ENCODE measurements at regions not wholly inside any gene's neighbourhood (a gene's known extent, or its start where the extent isn't known, plus 50 kb on each side); places are given as distances from the start of the nearest gene placed in this dataset.

DNA sequence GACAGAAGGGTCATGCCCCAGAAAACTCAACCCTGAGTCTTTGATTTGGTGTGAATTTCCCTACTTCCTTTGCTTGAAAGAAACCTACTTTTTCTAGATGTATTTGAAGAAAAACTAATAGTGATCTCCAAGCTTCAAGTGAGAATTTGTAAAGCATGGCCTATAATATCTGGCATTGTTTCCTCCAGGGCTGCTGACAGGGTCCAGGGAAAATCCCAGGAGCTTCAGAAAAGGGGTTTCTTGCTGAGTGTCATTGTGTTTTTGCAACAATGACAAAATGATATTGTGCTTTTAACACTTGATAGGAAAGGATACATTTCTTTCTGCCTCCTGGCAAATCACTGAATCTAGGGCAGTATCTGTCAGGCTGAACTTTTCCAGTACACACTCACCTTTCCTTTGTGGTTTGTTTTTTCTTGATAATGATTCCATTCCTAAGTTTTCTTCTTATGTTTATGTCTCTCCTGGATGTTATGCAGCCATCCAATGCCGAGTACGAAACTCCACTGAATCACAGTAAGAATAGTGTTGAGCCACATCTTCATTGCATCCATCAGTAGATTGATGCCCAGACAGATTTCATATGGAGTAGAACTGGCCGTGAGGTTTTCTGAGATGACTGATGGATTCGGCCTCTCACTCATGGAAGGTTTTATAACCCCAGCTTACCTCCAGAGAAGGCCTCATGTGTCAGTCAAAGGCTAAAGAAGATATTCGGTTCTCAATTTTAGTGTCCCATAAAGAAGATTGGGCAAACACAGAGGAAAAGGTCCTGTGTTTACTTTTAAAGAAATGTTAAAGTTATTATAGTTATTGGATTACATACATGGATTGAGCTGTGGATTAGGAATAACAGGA lies 76.9 kb upstream of the STEAP1B start:
- no peaks in the 10 kb centered on the region for H3K27me3 ChIP-seq (ENCODE audit: control insufficient read depth, insufficient read depth, low read length)
- H3K36me3 ChIP-seq (replicated peaks; ENCODE audit: control insufficient read depth, insufficient read depth, low read length) = no peaks in the 10 kb centered on the region
- no peak overlapping the region for H3K4me3 ChIP-seq (ENCODE audit: insufficient read depth, low read depth, low read length)
- DNase-seq = no peak

DNA sequence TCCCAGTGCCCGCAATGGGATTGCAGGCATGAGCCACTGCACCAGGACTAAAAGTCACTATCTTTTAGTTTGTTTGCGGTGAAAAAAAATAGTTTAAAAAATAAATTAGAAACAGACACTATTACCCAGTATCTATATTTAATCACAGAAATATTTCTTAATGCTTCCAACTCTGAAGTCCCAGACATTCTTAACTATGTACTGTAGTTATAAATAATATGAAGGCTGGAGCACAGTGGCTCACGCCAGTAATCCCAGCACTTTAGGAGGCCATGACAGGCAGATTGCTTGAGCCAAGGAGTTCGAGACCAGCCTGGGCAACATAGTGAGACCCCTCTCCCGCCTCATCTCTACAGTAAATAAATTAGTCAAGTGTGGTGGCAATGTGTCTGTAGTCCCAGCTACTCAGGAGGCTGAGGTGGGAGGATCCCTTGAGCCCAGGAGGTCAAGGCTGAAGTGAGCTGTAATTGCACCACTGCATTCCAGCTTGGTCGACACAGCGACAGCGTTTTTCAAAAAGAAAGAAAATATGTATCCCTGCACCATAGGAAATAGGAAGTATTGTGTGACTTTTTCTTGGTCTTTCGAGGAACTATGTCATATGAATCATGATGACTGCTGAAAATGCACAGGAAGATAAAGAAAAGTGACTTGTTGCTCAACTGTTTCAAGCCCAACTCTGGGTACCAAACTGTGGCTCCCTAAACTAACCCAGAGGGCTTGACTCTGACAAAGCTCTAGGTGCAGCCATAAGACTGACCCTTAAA lies 74.9 kb upstream of the STEAP1B start:
- Histone ChIP-seq H3K4me3 (ENCODE audit: insufficient read depth, low read depth, low read length) (no peak overlapping the region), H3K36me3 (replicated peaks; ENCODE audit: control insufficient read depth, insufficient read depth, low read length) (no peaks in the 10 kb centered on the region), H3K27me3 (ENCODE audit: control insufficient read depth, insufficient read depth, low read length) (no peaks in the 10 kb centered on the region)
- DNase-seq = no peak

DNA sequence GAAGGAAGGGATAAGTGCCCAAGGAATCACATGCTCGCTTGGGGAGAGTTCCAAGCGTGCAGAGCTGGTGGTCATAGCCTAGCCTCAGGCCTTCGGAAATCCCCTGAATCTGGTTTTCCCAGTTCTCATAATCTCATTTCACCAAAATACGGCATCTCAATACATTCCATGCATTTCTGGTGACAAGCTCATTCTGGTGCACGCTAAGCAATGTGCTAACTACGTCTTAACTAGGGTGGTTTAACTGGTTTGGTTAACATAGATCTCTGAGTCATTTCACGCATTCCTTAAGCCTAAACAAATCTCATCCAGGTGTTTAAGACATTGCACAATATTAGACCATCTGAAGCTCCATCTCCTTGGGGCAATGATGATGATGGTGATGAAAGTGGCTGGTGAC lies 72.9 kb upstream of the STEAP1B start:
- Histone ChIP-seq H3K36me3 (replicated peaks; ENCODE audit: control insufficient read depth, insufficient read depth, low read length) (no peaks in the 10 kb centered on the region), H3K4me3 (ENCODE audit: insufficient read depth, low read depth, low read length) (no peak overlapping the region)
- no peak for DNase-seq

DNA sequence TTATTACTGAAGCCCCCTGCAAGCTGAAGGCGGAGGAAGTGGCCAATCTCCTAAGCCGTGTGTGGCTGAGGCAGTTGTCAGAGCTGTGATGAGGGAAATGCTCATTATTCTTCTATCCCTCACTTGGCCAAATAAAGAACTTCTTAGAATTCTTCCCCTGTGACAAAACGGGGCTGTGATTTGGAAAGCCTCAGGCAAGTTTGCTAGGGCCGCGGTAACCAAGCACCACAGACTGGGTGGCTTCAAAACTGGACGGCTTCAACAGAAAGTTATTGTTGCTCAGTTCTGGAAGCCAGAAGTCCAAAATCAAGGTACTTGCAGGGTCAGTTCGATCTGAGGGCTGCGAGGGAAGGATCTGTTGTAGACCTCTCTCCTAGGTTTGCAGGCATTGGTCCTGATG lies 72.3 kb upstream of the STEAP1B start:
- Histone ChIP-seq H3K36me3 (replicated peaks; ENCODE audit: control insufficient read depth, insufficient read depth, low read length) (no peaks in the 10 kb centered on the region), H3K4me3 (ENCODE audit: insufficient read depth, low read depth, low read length) (no peak overlapping the region), H3K27me3 (ENCODE audit: control insufficient read depth, insufficient read depth, low read length) (no peaks in the 10 kb centered on the region)
- DNase-seq = no peak

More for the DNA sequence above, 72.9 kb upstream of the STEAP1B start:
- H3K27me3 ChIP-seq (ENCODE audit: control insufficient read depth, insufficient read depth, low read length) = no peaks in the 10 kb centered on the region

DNA sequence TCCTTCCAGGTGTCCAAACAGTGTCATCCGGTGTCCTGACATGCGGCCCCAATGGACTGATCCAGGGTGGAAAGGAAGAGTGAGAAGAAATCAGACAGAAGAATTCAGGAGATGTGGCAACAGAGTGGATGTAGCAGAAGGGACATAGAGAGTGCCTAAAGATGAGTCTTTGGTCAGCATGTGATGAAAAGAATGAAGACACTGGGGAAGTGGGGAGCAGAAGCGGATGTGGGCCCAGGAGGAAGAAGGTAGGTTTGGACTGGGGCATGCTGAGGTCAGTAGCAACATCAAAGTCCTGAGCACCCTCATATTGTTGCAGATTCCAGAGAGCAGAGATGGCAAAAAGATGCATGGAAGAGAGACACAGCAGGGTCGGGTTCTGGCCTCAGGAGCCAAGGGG lies 71.8 kb upstream of the STEAP1B start:
- H3K27me3 ChIP-seq (ENCODE audit: control insufficient read depth, insufficient read depth, low read length) = no peaks in the 10 kb centered on the region
- H3K4me3 ChIP-seq (ENCODE audit: insufficient read depth, low read depth, low read length) = no peak overlapping the region
- H3K36me3 ChIP-seq (replicated peaks; ENCODE audit: control insufficient read depth, insufficient read depth, low read length) = no peaks in the 10 kb centered on the region
- no peak for DNase-seq

DNA sequence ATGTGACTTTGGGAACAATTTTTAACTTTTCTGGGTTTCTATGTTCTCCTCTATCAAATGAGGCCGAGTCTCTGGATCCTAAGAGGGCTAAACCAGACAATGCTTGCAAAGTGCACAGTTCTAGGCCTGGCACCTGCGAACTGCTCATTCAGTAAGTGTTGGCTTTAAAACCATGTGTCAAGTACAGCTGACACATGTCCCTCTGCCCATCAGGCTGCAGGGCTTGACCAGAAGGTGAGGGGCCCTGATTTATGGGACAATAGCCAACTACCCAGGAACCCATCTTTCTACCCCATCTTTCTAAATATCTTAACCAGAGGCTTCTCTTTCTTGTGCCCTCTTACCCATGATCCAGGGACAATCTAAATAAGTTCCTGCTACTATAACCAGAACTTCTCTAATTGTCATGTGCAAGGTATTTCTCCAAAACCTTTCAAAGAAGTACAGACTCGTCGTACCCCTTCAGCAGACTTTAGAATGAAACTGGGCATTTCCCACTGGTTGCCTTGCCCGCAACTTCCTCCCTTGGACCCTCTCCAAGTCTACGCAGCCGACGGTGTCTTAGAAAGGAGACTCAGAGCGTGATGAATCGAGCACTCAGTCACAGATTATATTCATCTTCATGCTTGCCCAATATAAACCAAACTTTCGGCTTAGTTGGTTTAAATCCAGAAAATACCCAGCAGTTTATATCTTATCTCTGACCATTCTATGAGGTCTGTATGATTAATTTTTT lies 69.8 kb upstream of the STEAP1B start:
- H3K4me3 ChIP-seq (ENCODE audit: insufficient read depth, low read depth, low read length) = no peak overlapping the region
- no peaks in the 10 kb centered on the region for H3K36me3 ChIP-seq (replicated peaks; ENCODE audit: control insufficient read depth, insufficient read depth, low read length)
- no peaks in the 10 kb centered on the region for H3K27me3 ChIP-seq (ENCODE audit: control insufficient read depth, insufficient read depth, low read length)
- DNase-seq = no peak

DNA sequence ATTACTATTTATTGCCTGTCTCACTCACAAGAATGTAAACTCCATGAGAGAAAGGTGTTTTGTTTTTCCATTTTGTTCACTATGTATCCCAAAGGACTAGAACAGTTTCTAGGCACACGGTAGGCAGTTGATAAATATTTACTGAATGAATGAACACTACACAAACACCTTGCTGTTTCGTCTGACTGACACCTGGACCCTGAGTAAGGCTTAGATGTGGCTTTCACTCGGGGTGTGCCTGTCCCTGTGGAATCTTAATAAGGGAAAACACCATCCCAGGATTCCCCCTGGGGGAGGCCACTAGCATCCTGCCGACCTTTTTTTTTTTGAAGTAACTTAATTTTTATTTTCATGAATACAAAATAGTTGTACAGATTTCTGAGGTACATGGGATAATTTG lies 66.6 kb upstream of the STEAP1B start:
- H3K36me3 ChIP-seq (replicated peaks; ENCODE audit: control insufficient read depth, insufficient read depth, low read length) = no peaks in the 10 kb centered on the region

DNA sequence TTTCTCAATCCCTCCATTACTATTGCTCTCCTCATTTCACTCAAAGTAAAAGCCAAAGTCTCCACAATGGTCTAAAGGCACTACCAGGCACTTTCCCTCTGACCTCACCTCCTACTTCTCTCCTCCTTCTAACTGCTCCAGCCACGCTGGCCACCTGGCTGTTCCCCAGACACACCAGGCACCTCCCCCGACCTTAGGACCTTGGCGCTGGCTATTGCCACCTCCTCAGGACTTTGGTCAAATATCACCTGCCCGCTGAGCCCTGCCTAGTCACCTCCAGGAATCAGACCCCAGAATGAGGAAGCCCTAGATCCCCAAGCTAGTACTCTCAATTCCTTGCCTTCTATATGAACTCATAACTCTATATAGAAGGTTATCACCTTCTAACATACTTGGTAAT lies 66.2 kb upstream of the STEAP1B start:
- H3K36me3 ChIP-seq (replicated peaks; ENCODE audit: control insufficient read depth, insufficient read depth, low read length) = no peaks in the 10 kb centered on the region
- no peaks in the 10 kb centered on the region for H3K27me3 ChIP-seq (ENCODE audit: control insufficient read depth, insufficient read depth, low read length)
- no peak for DNase-seq
- no peak overlapping the region for H3K4me3 ChIP-seq (ENCODE audit: insufficient read depth, low read depth, low read length)

More for the DNA sequence above, 66.6 kb upstream of the STEAP1B start:
- no peaks in the 10 kb centered on the region for H3K27me3 ChIP-seq (ENCODE audit: control insufficient read depth, insufficient read depth, low read length)
- DNase-seq = no peak
- no peak overlapping the region for H3K4me3 ChIP-seq (ENCODE audit: insufficient read depth, low read depth, low read length)

DNA sequence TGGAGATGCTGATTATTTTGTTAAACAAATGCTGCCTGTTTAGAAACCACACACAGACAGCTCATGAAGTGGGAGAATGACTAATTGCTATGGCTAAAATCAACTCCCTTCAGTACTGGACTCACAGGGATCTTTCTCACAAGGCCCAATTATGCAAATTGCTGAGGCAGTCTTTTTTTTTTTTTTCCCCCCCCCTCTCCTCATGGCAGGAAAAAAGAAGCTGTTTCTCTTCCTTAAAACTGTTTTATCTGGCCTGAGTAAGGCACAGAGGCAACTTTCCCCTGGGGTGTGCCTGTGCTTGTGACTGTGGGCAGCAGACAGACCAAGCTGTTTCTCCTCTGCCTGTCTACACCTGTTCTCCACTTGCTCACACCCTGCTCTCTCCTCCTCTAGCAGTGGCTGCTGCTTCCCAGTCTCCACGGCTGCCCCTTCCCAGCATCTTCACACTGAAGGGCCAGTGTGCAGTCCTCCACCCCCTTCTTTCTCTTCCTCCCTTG lies 65.4 kb upstream of the STEAP1B start:
- no peak for DNase-seq
- Histone ChIP-seq H3K4me3 (ENCODE audit: insufficient read depth, low read depth, low read length) (no peak overlapping the region), H3K27me3 (ENCODE audit: control insufficient read depth, insufficient read depth, low read length) (no peaks in the 10 kb centered on the region), H3K36me3 (replicated peaks; ENCODE audit: control insufficient read depth, insufficient read depth, low read length) (no peaks in the 10 kb centered on the region)

DNA sequence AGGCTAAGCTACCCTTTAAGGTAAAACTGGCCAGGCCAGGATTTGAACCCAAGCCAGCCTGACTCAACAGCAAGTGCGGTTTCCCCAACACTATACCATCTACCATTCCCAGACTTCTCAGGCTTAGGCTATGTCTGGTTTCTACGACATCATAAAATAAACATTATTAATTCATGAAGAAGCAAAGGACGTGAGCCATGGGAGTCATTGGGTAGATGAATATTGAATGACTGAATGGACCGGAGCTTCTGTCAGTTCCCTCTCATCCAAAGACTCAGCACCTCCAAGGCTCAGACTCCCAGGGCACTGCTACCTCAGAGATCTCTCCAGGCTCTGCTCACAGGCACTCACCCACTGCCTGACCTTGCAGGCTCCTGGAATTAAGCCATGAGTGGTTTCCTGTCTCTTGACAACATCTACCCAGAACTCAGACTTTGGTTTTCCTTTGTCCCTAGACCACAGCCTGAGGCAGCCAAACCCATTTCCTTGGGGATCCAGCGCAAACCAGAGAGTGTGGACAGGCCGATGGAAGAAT lies 64.6 kb upstream of the STEAP1B start:
- DNase-seq = no peak
- H3K36me3 ChIP-seq (replicated peaks; ENCODE audit: control insufficient read depth, insufficient read depth, low read length) = no peaks in the 10 kb centered on the region
- no peak overlapping the region for H3K4me3 ChIP-seq (ENCODE audit: insufficient read depth, low read depth, low read length)
- H3K27me3 ChIP-seq (ENCODE audit: control insufficient read depth, insufficient read depth, low read length) = no peaks in the 10 kb centered on the region

DNA sequence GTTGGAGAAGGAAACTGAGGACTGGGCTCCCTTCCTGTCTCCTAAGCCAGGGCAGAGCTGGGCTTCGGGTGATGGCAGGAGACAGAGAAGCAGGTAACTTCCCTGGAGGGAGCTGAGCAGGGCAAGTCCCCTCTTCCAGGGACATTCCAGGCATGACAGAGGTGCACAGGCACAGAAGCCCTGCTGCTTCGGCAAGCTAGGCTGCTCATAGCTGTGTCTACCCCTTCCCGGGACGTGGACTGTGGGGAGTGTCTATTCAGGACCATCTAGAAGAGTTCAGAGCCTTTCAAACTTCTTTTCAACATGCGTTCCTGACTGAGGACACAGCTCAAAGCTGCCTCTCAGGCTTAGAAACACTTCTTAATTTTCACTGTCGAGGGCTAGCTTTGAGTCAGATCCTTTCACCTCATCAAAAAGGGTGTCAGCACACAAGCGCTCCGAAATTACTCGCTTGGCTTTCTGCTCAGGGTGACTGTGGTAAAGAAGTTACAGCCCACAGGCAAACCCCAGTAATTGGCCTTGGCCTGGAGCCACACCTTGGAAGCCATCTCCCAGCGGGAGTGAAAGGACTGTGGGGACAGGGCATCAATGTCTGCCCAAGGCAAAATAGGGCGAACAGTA lies 63.7 kb upstream of the STEAP1B start:
- no peaks in the 10 kb centered on the region for H3K27me3 ChIP-seq (ENCODE audit: control insufficient read depth, insufficient read depth, low read length)
- no peak overlapping the region for H3K4me3 ChIP-seq (ENCODE audit: insufficient read depth, low read depth, low read length)
- H3K36me3 ChIP-seq (replicated peaks; ENCODE audit: control insufficient read depth, insufficient read depth, low read length) = no peaks in the 10 kb centered on the region
- DNase-seq = no peak

DNA sequence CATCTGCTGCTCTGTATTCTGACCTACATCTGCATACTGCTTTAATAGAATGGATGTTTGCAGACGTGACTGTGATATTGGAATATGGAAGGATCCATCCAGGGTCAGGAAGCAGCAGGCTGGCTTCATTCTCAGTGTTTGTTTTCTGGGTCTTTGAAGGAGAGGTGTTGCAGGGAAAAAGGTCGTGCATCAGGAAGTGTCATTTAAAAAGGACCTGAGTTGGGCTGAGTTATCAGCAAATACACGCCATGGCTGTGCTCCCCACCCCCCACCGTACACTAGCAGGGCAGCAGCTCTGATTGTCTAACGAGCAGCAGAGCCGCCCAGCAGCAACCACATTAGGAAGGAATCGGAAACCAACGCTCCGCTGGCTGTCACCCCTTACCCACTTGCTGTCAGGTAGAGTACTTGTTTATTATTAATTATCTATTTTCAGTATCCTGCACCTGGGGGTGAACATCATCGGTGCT lies 63.1 kb upstream of the STEAP1B start:
- H3K4me3 ChIP-seq (ENCODE audit: insufficient read depth, low read depth, low read length) = no peak overlapping the region

DNA sequence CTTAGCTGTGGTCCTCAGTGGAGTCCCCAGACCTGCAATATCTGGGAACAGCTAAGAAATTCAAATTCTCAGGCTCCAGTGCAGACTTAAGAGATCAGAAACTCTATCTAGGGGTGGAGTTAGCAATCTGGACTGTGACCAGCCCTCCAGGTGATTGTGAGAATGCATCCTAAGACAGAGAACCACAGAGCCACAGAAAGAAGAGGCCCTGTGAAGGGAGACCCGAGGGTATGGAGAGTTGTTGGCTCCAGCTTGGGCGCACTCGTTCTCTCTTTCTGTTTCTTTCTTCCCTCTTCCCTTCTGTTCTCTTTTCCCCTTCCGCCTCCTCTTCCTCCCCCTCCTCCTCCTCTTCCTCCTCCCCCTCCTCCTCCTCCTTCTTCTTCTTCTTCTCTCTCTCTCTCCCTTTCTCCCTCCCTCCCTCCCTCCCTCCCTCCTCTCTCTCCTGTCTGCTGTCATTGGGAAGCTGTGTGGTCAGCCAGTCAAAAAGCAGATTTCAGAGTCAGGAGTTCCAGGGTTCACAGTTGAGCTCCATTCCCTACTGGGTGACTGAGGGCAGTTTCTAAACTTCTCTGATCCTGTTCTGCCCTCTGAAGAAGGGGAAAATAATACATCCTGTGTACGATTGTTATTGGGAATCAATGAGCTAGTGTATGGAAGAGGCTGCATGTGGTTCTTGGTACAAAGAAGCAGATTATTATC lies 62.1 kb upstream of the STEAP1B start:
- no peak for DNase-seq
- Histone ChIP-seq H3K4me3 (ENCODE audit: insufficient read depth, low read depth, low read length) (peak overlapping the region; percentile 6), H3K27me3 (ENCODE audit: control insufficient read depth, insufficient read depth, low read length) (no peaks in the 10 kb centered on the region), H3K36me3 (replicated peaks; ENCODE audit: control insufficient read depth, insufficient read depth, low read length) (no peaks in the 10 kb centered on the region)

More for the DNA sequence above, 63.1 kb upstream of the STEAP1B start:
- Histone ChIP-seq H3K27me3 (ENCODE audit: control insufficient read depth, insufficient read depth, low read length) (no peaks in the 10 kb centered on the region), H3K36me3 (replicated peaks; ENCODE audit: control insufficient read depth, insufficient read depth, low read length) (no peaks in the 10 kb centered on the region)
- DNase-seq = no peak

All from H7 (cell line).